Progenitor cell of endocrine pancreas (in vitro differentiated cells): ENCODE measurements at regions not wholly inside any gene's neighbourhood (a gene's known extent, or its start where the extent isn't known, plus 50 kb on each side); places are given as distances from the start of the nearest gene placed in this dataset.

ENCODE experiments used
- DNase-seq: peaks from one replicate; pipeline ENCODE4 v3.0.0; 2021; ENCODE audit warnings: low spot score; ENCODE audit not compliant: unreplicated experiment
- H3K27ac Mint-ChIP-seq: 2 replicates; pipeline ENCODE4 v1.8.0; 2021; ENCODE audit warnings: mild to moderate bottlenecking, moderate library complexity, mixed read lengths
- H3K27me3 Mint-ChIP-seq: 2 replicates; pipeline ENCODE4 v1.8.0; 2021; ENCODE audit warnings: mixed read lengths
- H3K36me3 Mint-ChIP-seq: 2 replicates; pipeline ENCODE4 v1.8.0; 2022; ENCODE audit warnings: mixed read lengths; ENCODE audit not compliant: insufficient read depth
- H3K4me1 Mint-ChIP-seq: 2 replicates; pipeline ENCODE4 v1.8.0; 2021; ENCODE audit warnings: low read depth, mixed read lengths
- H3K4me3 Mint-ChIP-seq: 2 replicates; pipeline ENCODE4 v1.8.0; 2021; ENCODE audit warnings: low read depth, mild to moderate bottlenecking, moderate library complexity, mixed read lengths
- H3K9me3 Mint-ChIP-seq: 2 replicates; pipeline ENCODE4 v1.8.0; 2021; ENCODE audit warnings: low read depth, mixed read lengths
- CTCF ChIP-seq: fragments of 200-600 bp; sonication (generic); IDR thresholded peaks from one replicate; pipeline ENCODE4 v1.5.0; 2021; ENCODE audit warnings: antibody characterized with exemption, mild to moderate bottlenecking; ENCODE audit not compliant: unreplicated experiment

DNA sequence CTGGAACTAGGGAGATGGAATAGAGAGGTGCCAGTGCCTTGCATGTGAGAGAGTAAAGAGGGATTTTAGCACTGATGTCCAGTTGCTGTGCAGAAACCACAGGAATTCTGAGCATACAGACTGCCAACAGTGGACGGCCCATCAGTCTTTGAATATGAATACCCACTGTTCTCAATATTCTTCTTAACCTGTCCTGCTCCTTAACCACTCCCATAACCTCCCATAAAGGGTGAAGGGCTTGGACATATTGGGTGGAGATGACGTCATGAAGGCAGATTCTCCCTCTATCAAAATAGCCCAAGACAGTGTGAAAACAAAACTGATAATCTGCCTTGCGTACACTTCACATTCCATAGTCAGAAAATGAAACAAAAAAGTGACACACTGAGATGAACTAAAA lies 1313.7 kb upstream of the PABPC4L start:
- H3K36me3 Mint-ChIP-seq = no peaks in the 10 kb centered on the region
- H3K9me3 Mint-ChIP-seq = no peaks in the 10 kb centered on the region
- H3K27me3 Mint-ChIP-seq = no peaks in the 10 kb centered on the region
- no peak overlapping the region for H3K4me3 Mint-ChIP-seq
- no peak for DNase-seq
- H3K4me1 Mint-ChIP-seq = no peaks in the 10 kb centered on the region
- no peak for TF ChIP-seq CTCF
- H3K27ac Mint-ChIP-seq = no peak overlapping the region

GRCh38 chr4:135510582-135510981 lies 1309.0 kb upstream of the PABPC4L start:
- no peaks in the 10 kb centered on the region for H3K9me3 Mint-ChIP-seq
- H3K36me3 Mint-ChIP-seq = no peaks in the 10 kb centered on the region
- no peaks in the 10 kb centered on the region for H3K27me3 Mint-ChIP-seq
- no peaks in the 10 kb centered on the region for H3K4me1 Mint-ChIP-seq
- no peak for DNase-seq
- no peak overlapping the region for H3K4me3 Mint-ChIP-seq
- no peak for TF ChIP-seq CTCF
- H3K27ac Mint-ChIP-seq = no peak overlapping the region

DNA sequence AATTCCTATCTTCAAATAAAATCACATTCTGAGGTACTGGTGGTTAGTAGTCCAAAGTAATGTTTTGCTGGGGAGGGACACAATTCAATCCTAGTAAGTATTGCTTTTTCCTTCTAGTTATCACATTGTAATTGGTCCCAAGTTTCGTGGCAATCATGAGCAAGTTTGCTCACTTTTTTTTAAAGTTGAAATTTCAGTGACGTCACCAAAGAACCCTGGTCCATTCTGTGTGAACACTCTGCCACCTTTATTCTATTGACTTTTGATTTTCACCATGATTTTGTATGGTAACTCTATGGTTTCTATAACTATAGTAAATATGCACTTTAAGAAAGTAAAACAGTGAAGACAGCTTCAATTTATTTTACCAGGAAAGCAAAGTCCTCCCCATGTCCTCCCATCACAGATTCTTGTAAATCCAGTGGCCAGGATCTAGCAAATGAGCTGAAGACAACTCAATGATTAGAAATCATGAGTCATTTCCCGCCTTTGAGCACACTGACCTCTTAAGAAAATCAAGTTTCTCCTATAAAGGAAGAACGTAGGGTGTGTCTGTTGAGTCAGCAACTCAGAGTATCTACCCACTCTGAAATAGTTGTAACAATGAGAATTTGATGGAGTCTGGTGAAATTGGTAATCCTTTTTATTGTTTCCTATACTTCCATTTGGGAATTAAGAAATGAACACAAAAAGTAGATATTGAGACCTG lies 1306.6 kb upstream of the PABPC4L start:
- no peaks in the 10 kb centered on the region for H3K4me1 Mint-ChIP-seq
- no peaks in the 10 kb centered on the region for H3K27me3 Mint-ChIP-seq
- no peaks in the 10 kb centered on the region for H3K9me3 Mint-ChIP-seq
- TF ChIP-seq CTCF = no peak
- DNase-seq = no peak
- H3K36me3 Mint-ChIP-seq = no peaks in the 10 kb centered on the region
- H3K4me3 Mint-ChIP-seq = no peak overlapping the region
- no peak overlapping the region for H3K27ac Mint-ChIP-seq

GRCh38 chr4:135497563-135498152 lies 1296.1 kb upstream of the PABPC4L start:
- no peak for TF ChIP-seq CTCF
- H3K9me3 Mint-ChIP-seq = no peaks in the 10 kb centered on the region
- H3K36me3 Mint-ChIP-seq = no peaks in the 10 kb centered on the region
- H3K4me1 Mint-ChIP-seq = no peaks in the 10 kb centered on the region
- no peak overlapping the region for H3K27ac Mint-ChIP-seq
- H3K27me3 Mint-ChIP-seq = no peaks in the 10 kb centered on the region
- no peak overlapping the region for H3K4me3 Mint-ChIP-seq
- DNase-seq = no peak

DNA sequence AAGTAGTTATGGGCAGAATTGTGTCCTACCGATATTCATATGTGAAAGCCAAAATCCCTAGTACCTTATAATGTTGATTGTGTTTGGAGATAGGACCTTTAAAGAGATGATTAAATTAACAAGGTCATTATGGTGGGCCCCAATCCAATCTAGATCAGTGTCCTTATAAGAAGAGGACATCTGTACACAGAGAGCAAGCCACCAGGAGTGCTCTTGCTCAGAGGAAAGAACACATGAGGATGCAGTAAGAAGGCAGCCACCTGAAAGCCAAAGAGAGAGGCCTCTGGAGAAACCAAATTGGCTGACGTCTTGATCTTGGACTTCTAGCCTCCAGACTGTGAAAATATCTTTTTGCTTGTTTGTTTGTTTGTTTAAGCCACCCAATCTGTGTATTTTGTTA lies 1290.8 kb upstream of the PABPC4L start:
- H3K4me3 Mint-ChIP-seq = no peak overlapping the region
- no peaks in the 10 kb centered on the region for H3K27me3 Mint-ChIP-seq
- no peak for TF ChIP-seq CTCF
- no peaks in the 10 kb centered on the region for H3K36me3 Mint-ChIP-seq
- no peak for DNase-seq
- H3K4me1 Mint-ChIP-seq = no peaks in the 10 kb centered on the region
- no peaks in the 10 kb centered on the region for H3K9me3 Mint-ChIP-seq
- H3K27ac Mint-ChIP-seq = no peak overlapping the region
